Liver (tissue), 3 donors: ENCODE measurements at regions not wholly inside any gene's neighbourhood (a gene's known extent, or its start where the extent isn't known, plus 50 kb on each side); places are given as distances from the start of the nearest gene placed in this dataset.

Source experiments
- ATF3 ChIP-seq: IDR thresholded peaks from 2 replicates; pipeline ENCODE4 v1.6.1; 2016; ENCODE audit warnings: antibody characterized with exemption
- CTCF ChIP-seq: fragments of 150-350 bp; IDR thresholded peaks from 2 replicates; pipeline ENCODE4 v1.5.1; 2017; ENCODE audit warnings: improper control_type of control experiment, low read depth, low read length; ENCODE audit not compliant: missing input control
- GABPA ChIP-seq, 2 donors: IDR thresholded peaks in 1 of 2; conservative IDR thresholded peaks in 1 of 2; 2 replicates each; pipeline ENCODE4 v1.6.1; 2016; ENCODE audit warnings: antibody characterized with exemption in 2 of 2, mild to moderate bottlenecking in 1 of 2, moderate library complexity in 1 of 2
- JUND ChIP-seq, 2 donors: IDR thresholded peaks; 2 replicates each; pipeline ENCODE4 v1.6.1; 2016; ENCODE audit warnings: antibody characterized with exemption in 2 of 2
- MAX ChIP-seq: IDR thresholded peaks from 2 replicates; pipeline ENCODE4 v1.6.1; 2016; ENCODE audit warnings: antibody characterized with exemption
- REST ChIP-seq: IDR thresholded peaks from 2 replicates; pipeline ENCODE4 v1.6.1; 2016; ENCODE audit warnings: antibody characterized with exemption, mild to moderate bottlenecking
- TAF1 ChIP-seq: conservative IDR thresholded peaks from 2 replicates; pipeline ENCODE4 v1.6.1; 2016; ENCODE audit warnings: antibody characterized with exemption, mild to moderate bottlenecking
- YY1 ChIP-seq: IDR thresholded peaks from 2 replicates; pipeline ENCODE4 v1.6.1; 2016; ENCODE audit warnings: antibody characterized with exemption, mild to moderate bottlenecking
- ZBTB33 ChIP-seq: IDR thresholded peaks from 2 replicates; pipeline ENCODE4 v1.6.1; 2016; ENCODE audit warnings: antibody characterized with exemption
- donor health status: healthy.
- donor health status: healthy.

GRCh38 chr2:57156231-57156924 is 890.2 kb upstream of the VRK2 start:
- TF ChIP-seq CTCF, result no peak
- no peak for TF ChIP-seq ATF3
- TF ChIP-seq ZBTB33, result no peak
- no peak for TF ChIP-seq TAF1
- TF ChIP-seq YY1, result no peak
- no peak for TF ChIP-seq GABPA (IDR thresholded peaks at IDR 0.05 in 1 of 2, conservative IDR thresholded peaks at IDR 0.05 in 1 of 2)
- no peak for TF ChIP-seq REST
- no peak for TF ChIP-seq JUND (IDR thresholded peaks at IDR 0.05)
- no peak for TF ChIP-seq MAX
